ENCODE measurements at regions not wholly inside any gene's neighbourhood (a gene's known extent, or its start where the extent isn't known, plus 50 kb on each side); places are given as distances from the start of the nearest gene placed in this dataset.
A peak's percentile ranks its signal among the peaks of the same experiment; 100 is the strongest.
"Not testable (repeated sequence)": the region's sequence is repeated elsewhere in the genome, so short reads cannot be mapped to it uniquely, and the experiment has no call there.

DNA sequence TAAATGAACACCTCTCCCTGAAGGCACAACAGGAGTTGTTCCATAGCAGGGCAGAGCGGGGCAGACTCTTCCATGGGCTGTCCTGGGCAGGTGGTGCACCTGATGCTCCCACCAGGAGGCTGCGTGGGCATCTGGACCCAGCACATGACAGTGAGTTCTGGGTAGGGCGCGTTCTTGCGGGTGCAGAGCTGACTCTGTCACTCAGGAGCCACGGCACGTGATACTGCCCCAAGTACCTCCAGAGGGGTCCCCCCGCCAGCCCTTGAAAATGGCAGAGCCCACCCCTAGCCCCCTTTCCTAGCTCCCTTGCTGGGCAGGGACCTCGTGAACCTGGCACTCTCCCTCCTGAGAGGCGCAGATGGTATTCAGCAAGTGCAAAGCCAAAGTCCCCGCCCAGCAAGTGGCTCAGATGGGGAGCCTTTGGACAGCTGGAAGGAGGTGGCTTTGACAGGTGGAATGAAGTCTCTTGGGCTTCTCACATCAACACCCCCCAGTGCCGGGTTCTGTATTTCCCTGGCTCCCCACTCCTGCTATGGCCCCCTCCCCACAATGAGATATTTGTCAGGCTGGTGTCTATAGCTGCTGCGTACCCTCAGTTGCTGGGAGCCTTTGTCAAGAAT lies 172.1 kb downstream of the TBC1D2B start:
- H3K27ac ChIP-seq = no peak overlapping the region
- TF ChIP-seq, protein P1, sequence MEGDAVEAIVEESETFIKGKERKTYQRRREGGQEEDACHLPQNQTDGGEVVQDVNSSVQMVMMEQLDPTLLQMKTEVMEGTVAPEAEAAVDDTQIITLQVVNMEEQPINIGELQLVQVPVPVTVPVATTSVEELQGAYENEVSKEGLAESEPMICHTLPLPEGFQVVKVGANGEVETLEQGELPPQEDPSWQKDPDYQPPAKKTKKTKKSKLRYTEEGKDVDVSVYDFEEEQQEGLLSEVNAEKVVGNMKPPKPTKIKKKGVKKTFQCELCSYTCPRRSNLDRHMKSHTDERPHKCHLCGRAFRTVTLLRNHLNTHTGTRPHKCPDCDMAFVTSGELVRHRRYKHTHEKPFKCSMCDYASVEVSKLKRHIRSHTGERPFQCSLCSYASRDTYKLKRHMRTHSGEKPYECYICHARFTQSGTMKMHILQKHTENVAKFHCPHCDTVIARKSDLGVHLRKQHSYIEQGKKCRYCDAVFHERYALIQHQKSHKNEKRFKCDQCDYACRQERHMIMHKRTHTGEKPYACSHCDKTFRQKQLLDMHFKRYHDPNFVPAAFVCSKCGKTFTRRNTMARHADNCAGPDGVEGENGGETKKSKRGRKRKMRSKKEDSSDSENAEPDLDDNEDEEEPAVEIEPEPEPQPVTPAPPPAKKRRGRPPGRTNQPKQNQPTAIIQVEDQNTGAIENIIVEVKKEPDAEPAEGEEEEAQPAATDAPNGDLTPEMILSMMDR (conservative IDR thresholded peaks at IDR 0.05) = no peak

- TF ChIP-seq, protein P1 (conservative IDR thresholded peaks at IDR 0.05) = no peak
- H3K27ac ChIP-seq = no peak overlapping the region
Measured at GRCh38 chr15:77904901-77905300, 172.6 kb downstream of the TBC1D2B start.

GRCh38 chr15:77904436-77904821 lies 173.1 kb downstream of the TBC1D2B start:
- H3K27ac ChIP-seq = no peak overlapping the region
- TF ChIP-seq, protein P1 (conservative IDR thresholded peaks at IDR 0.05) = no peak

GRCh38 chr15:77903761-77904435 lies 173.6 kb downstream of the TBC1D2B start:
- H3K27ac ChIP-seq = not testable (repeated sequence)

DNA sequence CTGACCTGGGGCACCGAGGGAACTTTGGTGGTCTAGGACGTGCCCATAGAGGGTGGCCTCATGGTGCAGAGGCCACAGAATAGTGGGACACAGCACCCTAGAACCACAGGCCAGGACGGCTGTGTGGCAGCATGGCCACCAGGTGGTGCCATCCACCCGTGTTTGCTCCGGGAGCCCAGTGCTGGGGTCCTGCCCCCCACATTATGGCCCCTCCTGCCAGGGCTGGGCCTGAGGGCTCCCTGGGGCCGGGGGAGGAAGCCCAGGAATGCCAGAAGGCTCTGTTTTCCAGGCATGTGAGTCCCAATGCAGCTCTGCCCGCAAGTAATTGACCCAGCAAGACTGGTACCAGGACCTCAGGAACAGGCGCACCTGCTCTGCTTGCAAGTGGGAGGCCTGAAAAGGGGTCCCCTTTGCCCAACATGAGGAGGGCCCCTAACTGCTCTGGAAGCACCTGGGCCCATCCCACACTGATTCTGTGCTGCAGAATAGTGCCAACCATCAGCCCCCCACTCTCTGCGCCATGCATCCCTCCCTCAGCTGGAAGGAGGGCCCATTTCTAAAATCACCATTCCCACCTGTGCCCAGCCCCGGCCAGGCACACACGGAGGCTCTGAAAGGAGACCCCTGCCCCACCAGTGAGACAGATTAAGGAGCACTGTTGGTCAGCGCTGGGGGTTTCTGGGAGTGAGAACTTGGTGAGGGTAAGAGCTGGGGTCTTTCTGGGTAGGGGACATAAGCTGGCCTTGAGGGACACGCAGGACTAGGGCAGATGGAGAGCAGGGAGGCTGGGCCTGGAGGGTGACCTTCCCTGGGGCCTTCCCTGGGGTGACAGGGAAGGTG lies 174.4 kb downstream of the TBC1D2B start:
- H3K27ac ChIP-seq = not testable (repeated sequence)

GRCh38 chr15:77901921-77902750 lies 175.4 kb downstream of the TBC1D2B start:
- H3K27ac ChIP-seq = no peak overlapping the region

More for the DNA sequence above, 174.4 kb downstream of the TBC1D2B start:
- TF ChIP-seq, protein P1 (conservative IDR thresholded peaks at IDR 0.05) = peak; percentile 87

GRCh38 chr15:77901251-77901881 lies 176.1 kb downstream of the TBC1D2B start:
- H3K27ac ChIP-seq = no peak overlapping the region
- TF ChIP-seq, protein P1 (conservative IDR thresholded peaks at IDR 0.05) = no peak

More at GRCh38 chr15:77901921-77902750, 175.4 kb downstream of the TBC1D2B start:
- TF ChIP-seq, protein P1 (conservative IDR thresholded peaks at IDR 0.05) = no peak

All from VCaP (cell line).